ENCODE measurements at regions not wholly inside any gene's neighbourhood (a gene's known extent, or its start where the extent isn't known, plus 50 kb on each side); places are given as distances from the start of the nearest gene placed in this dataset.

DNA sequence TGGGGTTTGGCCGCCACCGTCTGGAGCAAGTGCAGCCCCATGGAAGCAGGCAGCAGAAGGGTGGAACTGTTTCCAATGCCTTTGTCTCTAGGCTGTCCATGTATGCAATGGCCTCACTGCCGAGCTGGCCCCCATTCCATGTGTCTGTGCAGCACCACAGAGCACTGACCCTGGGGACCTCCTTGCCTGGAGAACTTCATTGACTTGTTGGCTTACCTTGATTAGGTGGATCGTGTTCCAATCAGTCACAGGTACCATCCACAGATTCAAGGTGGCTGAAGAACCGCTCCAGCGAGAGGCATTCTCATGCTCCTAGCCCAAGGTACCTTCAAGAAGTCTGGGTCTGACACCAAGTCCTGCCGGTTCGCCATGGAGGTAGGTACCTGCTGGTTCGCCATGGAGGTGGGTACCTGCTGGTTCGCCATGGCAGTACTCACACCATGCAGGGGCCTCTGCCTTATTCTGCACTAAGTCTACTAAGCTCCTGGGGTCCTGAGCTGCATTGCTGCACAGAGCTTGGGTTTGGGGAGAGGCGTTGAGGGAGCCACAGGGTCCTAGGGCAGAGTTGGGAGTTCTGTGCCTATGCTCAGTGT is 358.3 kb upstream of the IRX1 start:
- DNase-seq: no peak
- ChIA-PET POLR2A (no interaction called here), CTCF (no interaction called here)
- no peak for ATAC-seq (ENCODE audit: low read depth)
- Mint-ChIP-seq H3K27ac (no peak overlapping the region), H3K4me3 (no peak overlapping the region), H3K9me3 (peaks cover 9% of the 10 kb centered on the region), H3K36me3 (ENCODE audit: low read depth) (no peaks in the 10 kb centered on the region), H3K27me3 (no peaks in the 10 kb centered on the region), H3K4me1 (no peaks in the 10 kb centered on the region)
- intact Hi-C loops (cut with micrococcal nuclease): no loop called here
- no peak for TF ChIP-seq CTCF (IDR thresholded peaks at IDR 0.05)

DNA sequence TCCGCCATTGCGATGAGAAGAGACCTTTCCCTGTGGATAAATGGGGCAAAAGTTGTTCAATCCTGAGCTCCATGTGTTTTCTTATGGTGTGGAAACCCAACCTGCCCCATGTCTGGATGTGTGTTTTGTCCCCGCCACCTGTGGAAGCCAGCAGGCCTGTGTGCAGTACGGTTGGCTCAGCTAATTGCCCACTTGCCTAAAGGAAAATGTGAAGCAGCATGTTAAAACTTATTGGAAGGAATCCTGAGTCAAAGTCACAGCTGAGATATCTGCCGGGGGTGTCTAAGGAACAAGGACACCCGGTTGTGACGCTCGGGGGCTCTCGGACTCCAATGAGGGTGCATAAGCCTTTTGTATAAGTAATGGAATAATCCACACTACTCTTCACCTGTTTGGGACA is 361.1 kb upstream of the IRX1 start:
- Mint-ChIP-seq H3K4me3 (no peak overlapping the region), H3K27ac (no peak overlapping the region), H3K27me3 (no peaks in the 10 kb centered on the region), H3K9me3 (peaks cover 6% of the 10 kb centered on the region), H3K36me3 (ENCODE audit: low read depth) (no peaks in the 10 kb centered on the region), H3K4me1 (no peaks in the 10 kb centered on the region)
- ChIA-PET CTCF (no interaction called here), POLR2A (no interaction called here)
- TF ChIP-seq CTCF (IDR thresholded peaks at IDR 0.05): no peak
- DNase-seq (no peak), ATAC-seq (ENCODE audit: low read depth) (no peak)
- intact Hi-C loops (cut with micrococcal nuclease): no loop called here

- ChIA-PET POLR2A (no interaction called here), CTCF (no interaction called here)
- Mint-ChIP-seq H3K27me3 (no peaks in the 10 kb centered on the region), H3K9me3 (peaks cover 18% of the 10 kb centered on the region), H3K4me3 (no peak overlapping the region), H3K36me3 (ENCODE audit: low read depth) (no peaks in the 10 kb centered on the region), H3K27ac (no peak overlapping the region), H3K4me1 (no peaks in the 10 kb centered on the region)
- intact Hi-C loops (cut with micrococcal nuclease): no loop called here
- no peak for DNase-seq
- TF ChIP-seq CTCF (IDR thresholded peaks at IDR 0.05): no peak
- no peak for ATAC-seq (ENCODE audit: low read depth)
These were observed 364.7 kb upstream of the IRX1 start for GRCh38 chr5:3230941-3231340.

DNA sequence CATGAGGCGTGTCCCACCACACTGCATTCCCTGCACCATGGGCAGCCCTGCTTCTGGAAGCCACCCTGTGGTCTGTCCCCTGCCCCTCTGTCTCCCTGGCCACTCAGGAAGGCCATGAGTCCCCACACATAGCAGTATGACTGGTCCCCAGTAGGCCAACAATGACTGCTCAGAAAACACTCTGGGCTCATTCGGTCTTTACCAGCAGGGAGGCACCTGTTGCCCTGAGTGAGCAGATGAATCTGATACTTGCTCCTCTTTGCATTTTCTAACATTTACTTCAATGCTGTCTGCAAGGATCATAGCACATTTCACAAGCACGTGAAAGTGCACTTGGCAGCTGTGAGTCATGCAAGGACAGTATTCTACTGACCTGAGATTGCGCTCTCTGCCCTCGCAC is 365.4 kb upstream of the IRX1 start:
- ATAC-seq (ENCODE audit: low read depth) (no peak), DNase-seq (no peak)
- intact Hi-C loops (cut with micrococcal nuclease): no loop called here
- ChIA-PET POLR2A (no interaction called here), CTCF (no interaction called here)
- peaks cover 19% of the 10 kb centered on the region for H3K9me3 Mint-ChIP-seq
- H3K27me3 Mint-ChIP-seq: no peaks in the 10 kb centered on the region
- no peaks in the 10 kb centered on the region for H3K4me1 Mint-ChIP-seq
- H3K36me3 Mint-ChIP-seq (ENCODE audit: low read depth): no peaks in the 10 kb centered on the region
- no peak overlapping the region for H3K27ac Mint-ChIP-seq
- no peak for TF ChIP-seq CTCF (IDR thresholded peaks at IDR 0.05)
- H3K4me3 Mint-ChIP-seq: no peak overlapping the region

DNA sequence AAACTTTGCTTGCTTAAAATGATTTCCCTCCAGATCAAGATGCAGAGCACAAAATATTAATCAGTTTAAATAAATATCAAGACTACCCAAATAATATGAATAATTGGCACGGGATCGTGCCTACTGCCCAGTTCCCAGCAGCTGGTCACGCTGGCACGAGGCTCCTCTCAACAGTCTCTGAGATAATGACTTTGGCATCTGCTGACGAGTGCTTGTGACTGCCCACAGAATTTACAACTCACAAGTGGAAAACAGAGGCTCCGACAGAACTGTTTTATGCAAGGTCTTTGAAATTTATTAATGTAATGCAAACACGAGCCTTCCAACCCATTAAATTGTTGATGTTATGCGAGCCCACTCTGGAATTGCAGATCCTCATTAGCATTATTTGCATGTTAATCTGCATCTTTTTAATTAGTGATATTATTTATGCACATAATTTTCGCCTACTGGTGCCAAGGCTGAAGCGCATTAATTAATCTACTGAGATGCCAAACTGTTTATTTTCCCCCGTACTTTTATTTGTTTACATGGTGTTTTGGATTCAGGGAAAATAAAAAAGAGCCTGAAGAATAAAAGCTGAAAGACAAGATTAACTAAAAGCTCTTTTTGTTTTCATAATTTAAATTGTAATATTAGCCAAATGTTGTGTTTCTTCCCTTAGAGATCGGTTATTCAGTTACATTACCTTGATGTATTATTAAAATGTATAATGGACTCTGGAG is 369.3 kb upstream of the IRX1 start:
- no peaks in the 10 kb centered on the region for H3K36me3 Mint-ChIP-seq (ENCODE audit: low read depth)
- ATAC-seq (ENCODE audit: low read depth) (no peak), DNase-seq (no peak)
- H3K4me3 Mint-ChIP-seq: no peak overlapping the region
- CTCF ChIA-PET: no interaction called here
- no peaks in the 10 kb centered on the region for H3K27me3 Mint-ChIP-seq
- intact Hi-C loops (cut with micrococcal nuclease): no loop called here
- H3K27ac Mint-ChIP-seq: no peak overlapping the region
- TF ChIP-seq CTCF (IDR thresholded peaks at IDR 0.05): no peak
- no peaks in the 10 kb centered on the region for H3K4me1 Mint-ChIP-seq
- peaks cover 13% of the 10 kb centered on the region for H3K9me3 Mint-ChIP-seq
- POLR2A ChIA-PET: no interaction called here

Data from activated B cell treated with CpG ODN at 0.5 μM for 24 hours (primary cell).